ENCODE measurements at regions not wholly inside any gene's neighbourhood (a gene's known extent, or its start where the extent isn't known, plus 50 kb on each side); places are given as distances from the start of the nearest gene placed in this dataset.

DNA sequence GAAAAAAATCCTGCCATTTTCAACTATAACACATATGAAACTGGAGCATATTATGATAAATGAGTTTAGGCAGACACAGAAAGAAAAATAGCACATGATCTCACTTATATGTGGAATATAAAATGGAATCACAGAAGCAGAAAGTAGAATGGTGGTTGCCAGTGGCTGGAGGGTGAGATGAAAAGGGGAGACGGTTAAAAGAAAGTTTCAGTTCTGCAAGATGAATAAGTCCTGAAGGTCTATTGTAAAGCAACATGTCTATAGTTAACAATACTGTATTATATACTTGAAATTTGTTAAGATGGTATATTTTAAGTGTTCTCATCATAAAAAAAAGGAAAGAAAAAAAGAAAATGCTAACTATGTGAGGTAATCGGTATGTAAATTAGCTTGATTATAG, 503.9 kb downstream of the EPHA7 start:
- Histone ChIP-seq H3K27me3 (ENCODE audit: control insufficient read depth, extremely low read depth, insufficient read depth, low read length) (no peaks in the 10 kb centered on the region), H4K20me1 (ENCODE audit: control insufficient read depth, extremely low read depth, insufficient read depth, low read length) (no peaks in the 10 kb centered on the region), H3K9me3 (ENCODE audit: control insufficient read depth, low read depth, low read length) (no peaks in the 10 kb centered on the region), H3K4me1 (ENCODE audit: control insufficient read depth, extremely low read depth, insufficient read depth, low read length) (no peaks in the 10 kb centered on the region), H3K4me3 (ENCODE audit: control insufficient read depth in 2 of 3, extremely low read depth in 1 of 3, insufficient read depth in 2 of 3, low read depth in 1 of 3, low read length in 3 of 3) (no peak overlapping the region), H3K9me1 (ENCODE audit: control insufficient read depth, extremely low read depth, insufficient read depth, low read length) (no peaks in the 10 kb centered on the region), H2AFZ (ENCODE audit: control insufficient read depth, low read length) (no peak overlapping the region), H3K9ac (ENCODE audit: control insufficient read depth, extremely low read depth, insufficient read depth, low read length) (no peak overlapping the region), H3K4me2 (ENCODE audit: control insufficient read depth, extremely low read depth, insufficient read depth, low read depth, low read length) (no peak overlapping the region), H3K79me2 (ENCODE audit: control insufficient read depth, insufficient read depth, low read length) (no peaks in the 10 kb centered on the region), H3K36me3 (ENCODE audit: control insufficient read depth in 2 of 2, extremely low read depth in 1 of 2, insufficient read depth in 2 of 2, low read length in 2 of 2) (no peaks in the 10 kb centered on the region), H3K27ac (ENCODE audit: control insufficient read depth, insufficient read depth, low read length) (no peak overlapping the region)
- dilution Hi-C loops (cut with MboI; ENCODE audit: extremely low pct_ligation_motif_present, low sequenced_read_pairs), result no loop called here
- DNase-seq (ENCODE audit: low read depth, low spot score) (no peak), FAIRE-seq (no peak)
- TF ChIP-seq, protein P1, sequence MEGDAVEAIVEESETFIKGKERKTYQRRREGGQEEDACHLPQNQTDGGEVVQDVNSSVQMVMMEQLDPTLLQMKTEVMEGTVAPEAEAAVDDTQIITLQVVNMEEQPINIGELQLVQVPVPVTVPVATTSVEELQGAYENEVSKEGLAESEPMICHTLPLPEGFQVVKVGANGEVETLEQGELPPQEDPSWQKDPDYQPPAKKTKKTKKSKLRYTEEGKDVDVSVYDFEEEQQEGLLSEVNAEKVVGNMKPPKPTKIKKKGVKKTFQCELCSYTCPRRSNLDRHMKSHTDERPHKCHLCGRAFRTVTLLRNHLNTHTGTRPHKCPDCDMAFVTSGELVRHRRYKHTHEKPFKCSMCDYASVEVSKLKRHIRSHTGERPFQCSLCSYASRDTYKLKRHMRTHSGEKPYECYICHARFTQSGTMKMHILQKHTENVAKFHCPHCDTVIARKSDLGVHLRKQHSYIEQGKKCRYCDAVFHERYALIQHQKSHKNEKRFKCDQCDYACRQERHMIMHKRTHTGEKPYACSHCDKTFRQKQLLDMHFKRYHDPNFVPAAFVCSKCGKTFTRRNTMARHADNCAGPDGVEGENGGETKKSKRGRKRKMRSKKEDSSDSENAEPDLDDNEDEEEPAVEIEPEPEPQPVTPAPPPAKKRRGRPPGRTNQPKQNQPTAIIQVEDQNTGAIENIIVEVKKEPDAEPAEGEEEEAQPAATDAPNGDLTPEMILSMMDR (optimal IDR thresholded peaks at IDR 0.05 in 1 of 3, IDR thresholded peaks at IDR 0.05 in 1 of 3, conservative IDR thresholded peaks at IDR 0.05 in 1 of 3; ENCODE audit: extremely low read depth in 1 of 3, insufficient read depth in 2 of 3, low read length in 3 of 3), result no peak
- TF ChIP-seq EZH2 (IDR thresholded peaks at IDR 0.05; ENCODE audit: low read length), result no peak

GRCh38 chr6:92911301-92911700, 508.1 kb downstream of the EPHA7 start:
- Histone ChIP-seq H3K36me3 (ENCODE audit: control insufficient read depth in 2 of 2, extremely low read depth in 1 of 2, insufficient read depth in 2 of 2, low read length in 2 of 2) (no peaks in the 10 kb centered on the region), H2AFZ (ENCODE audit: control insufficient read depth, low read length) (no peak overlapping the region), H3K9ac (ENCODE audit: control insufficient read depth, extremely low read depth, insufficient read depth, low read length) (no peak overlapping the region), H3K4me3 (ENCODE audit: control insufficient read depth in 2 of 3, extremely low read depth in 1 of 3, insufficient read depth in 2 of 3, low read depth in 1 of 3, low read length in 3 of 3) (no peak overlapping the region), H3K27ac (ENCODE audit: control insufficient read depth, insufficient read depth, low read length) (no peak overlapping the region), H4K20me1 (ENCODE audit: control insufficient read depth, extremely low read depth, insufficient read depth, low read length) (no peaks in the 10 kb centered on the region), H3K4me2 (ENCODE audit: control insufficient read depth, extremely low read depth, insufficient read depth, low read depth, low read length) (no peak overlapping the region), H3K4me1 (ENCODE audit: control insufficient read depth, extremely low read depth, insufficient read depth, low read length) (no peaks in the 10 kb centered on the region), H3K79me2 (ENCODE audit: control insufficient read depth, insufficient read depth, low read length) (no peaks in the 10 kb centered on the region), H3K9me3 (ENCODE audit: control insufficient read depth, low read depth, low read length) (no peaks in the 10 kb centered on the region), H3K9me1 (ENCODE audit: control insufficient read depth, extremely low read depth, insufficient read depth, low read length) (no peaks in the 10 kb centered on the region), H3K27me3 (ENCODE audit: control insufficient read depth, extremely low read depth, insufficient read depth, low read length) (no peaks in the 10 kb centered on the region)
- FAIRE-seq, result no peak
- dilution Hi-C loops (cut with MboI; ENCODE audit: extremely low pct_ligation_motif_present, low sequenced_read_pairs), result no loop called here
- no peak for DNase-seq (ENCODE audit: low read depth, low spot score)
- TF ChIP-seq, protein P1 (optimal IDR thresholded peaks at IDR 0.05 in 1 of 3, IDR thresholded peaks at IDR 0.05 in 1 of 3, conservative IDR thresholded peaks at IDR 0.05 in 1 of 3; ENCODE audit: extremely low read depth in 1 of 3, insufficient read depth in 2 of 3, low read length in 3 of 3), result no peak
- no peak for TF ChIP-seq EZH2 (IDR thresholded peaks at IDR 0.05; ENCODE audit: low read length)

Data from keratinocyte (primary cell).